NCI-H526 treated with DMSO at 0.1 percent for 48 hours (cell line): ENCODE measurements at regions not wholly inside any gene's neighbourhood (a gene's known extent, or its start where the extent isn't known, plus 50 kb on each side); places are given as distances from the start of the nearest gene placed in this dataset.
"Not testable (repeated sequence)": the region's sequence is repeated elsewhere in the genome, so short reads cannot be mapped to it uniquely, and the experiment has no call there.

Source experiments
- DNase-seq: peaks from one replicate; lab custom pipeline; 2025; lab: John Stamatoyannopoulos, UW

DNA sequence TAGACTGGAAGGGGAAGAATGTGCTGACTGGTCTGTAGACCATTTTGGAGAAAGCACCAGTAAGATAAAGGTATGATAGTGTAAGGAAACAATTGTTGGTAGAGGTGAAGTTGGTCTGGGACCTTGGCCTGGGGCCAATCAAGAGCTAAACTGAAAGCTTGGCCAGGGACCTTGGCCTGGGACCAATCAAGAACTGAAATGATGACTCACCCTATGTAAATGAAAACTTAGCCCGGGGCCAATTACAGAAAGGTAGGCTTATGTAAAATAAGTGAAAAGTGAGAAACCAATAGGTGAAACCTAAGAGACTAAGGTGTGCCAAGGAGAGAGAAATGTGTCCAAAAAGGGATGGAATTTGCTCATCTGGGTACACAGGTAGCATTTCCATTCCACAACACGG is 776.0 kb downstream of the C12orf50 start:
- DNase-seq = no peak

DNA sequence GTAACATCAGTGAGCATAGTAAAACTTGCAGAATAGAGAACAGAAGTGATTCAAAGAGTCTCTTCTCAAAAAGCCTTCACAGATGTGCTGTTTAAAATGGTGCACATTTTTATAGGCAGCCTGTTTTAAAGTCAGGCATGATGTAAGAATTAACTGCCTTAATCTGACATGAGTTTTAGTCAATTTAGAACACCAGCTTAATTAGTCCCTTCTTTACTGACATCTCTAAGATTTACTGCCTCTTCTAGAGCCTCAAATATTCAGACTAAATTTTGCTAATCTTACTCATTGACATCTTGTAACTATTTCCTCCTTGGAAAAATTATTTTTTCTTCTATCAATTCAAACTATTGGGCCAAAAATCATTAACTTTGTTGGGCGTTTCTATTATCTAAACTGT is 782.5 kb downstream of the C12orf50 start:
- DNase-seq = no peak

DNA sequence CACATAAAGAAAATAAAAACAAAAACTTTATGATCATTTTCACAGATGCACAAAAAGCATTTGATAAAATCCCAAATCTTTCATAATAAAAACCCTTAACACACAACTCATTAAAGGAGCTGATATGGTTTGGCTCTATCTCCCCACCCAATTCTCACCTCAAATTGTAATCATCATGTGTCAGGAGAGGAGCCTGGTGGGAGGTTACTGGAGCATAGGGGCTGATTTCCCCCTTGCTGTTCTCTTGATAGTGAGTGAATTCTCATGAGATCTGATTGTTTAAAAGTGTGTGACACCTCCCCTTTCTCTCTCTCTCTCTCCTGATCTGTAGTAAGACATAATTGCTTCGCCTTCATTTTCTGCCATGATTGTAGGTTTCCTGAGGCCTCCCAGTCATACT is 790.7 kb downstream of the C12orf50 start:
- no peak for DNase-seq

DNA sequence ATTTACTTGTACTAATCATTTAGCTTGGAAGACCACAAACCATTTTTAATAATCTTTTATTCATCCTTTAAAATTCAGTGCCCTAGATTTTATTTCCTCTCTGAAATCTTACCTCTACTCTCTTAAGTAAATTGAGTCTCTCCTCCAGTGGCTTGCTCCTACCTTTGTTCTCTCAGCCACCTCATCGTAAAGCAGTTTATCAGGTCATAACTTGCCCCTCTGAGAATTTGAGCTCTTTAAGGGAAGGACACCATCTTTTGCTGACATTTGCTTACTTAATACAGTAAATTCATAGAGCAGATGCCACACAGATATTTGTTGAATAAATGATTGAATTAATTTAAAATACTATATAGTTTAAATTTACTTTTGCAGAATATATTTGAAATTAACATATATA is 794.3 kb downstream of the C12orf50 start:
- DNase-seq = no peak

DNA sequence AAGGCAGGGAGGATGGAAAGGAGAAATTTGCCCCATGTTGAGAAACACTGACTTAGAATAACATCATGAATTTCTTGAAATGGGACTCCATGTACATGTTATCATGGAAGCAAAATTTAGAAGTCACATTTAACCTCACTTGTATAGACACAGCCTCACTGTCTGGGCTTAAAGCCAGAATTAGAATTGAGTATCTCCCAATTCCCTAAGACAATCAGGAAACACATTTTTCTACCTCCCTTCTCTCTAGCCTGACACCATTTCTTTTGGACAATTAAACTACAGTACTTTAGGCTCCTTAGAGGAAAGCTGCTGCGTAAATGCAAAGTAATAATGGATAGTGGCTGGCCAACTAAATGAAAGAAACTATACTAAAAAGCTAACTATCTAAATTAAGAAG is 795.5 kb downstream of the C12orf50 start:
- DNase-seq = no peak

DNA sequence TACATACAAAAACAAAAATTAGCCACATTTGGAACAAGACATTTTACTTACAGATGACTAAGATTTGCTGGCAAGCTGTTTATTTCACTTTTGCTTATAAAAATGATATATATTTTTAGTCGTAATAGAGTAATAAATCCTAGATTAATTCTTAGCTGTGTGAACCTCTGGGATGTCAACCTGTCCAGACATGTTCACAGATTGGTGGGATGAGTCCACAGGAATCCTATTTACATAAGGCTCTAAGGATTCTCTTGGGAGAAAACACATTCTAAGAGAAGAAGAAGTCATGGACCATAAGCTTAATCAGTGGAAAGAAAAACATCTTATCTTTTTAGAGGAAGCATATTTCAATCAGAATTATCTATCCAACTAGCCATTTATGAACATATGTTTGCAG is 797.4 kb downstream of the C12orf50 start:
- DNase-seq = no peak

DNA sequence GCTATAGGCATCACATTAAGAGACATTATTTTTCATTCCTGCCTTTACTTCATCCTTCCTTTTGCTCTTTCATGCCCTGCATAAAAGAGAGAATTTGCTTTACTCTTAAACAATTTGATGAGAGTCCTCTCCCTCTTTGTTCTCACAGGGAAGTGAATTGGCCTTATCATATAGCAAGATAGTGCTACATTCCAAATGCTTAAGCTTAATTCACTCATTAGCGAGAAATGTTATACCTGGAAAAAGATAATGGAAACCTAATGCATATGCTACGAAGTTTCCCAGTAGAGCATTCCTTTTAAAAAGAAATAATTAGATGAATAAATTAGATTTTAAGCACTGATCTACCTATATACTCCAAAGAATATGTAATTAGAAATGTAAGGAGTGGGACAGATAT is 798.8 kb downstream of the C12orf50 start:
- no peak for DNase-seq

DNA sequence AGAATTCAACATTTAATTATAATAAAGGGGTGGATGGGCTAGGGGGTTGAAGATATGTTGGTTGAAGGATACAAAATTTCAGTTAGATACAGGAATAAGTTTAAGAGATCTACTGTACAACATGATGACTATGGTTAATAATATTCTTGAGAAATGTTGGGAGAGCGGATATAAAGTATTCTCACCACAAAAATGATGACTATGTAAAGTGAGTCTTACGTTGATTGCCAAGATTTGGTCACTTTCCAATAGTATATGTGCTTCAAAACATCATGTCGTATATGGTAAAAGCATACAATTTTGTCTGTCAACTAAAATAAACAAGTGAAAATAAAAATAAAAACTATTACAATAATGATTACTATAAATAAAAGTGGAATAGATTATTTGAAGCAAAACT is 802.0 kb downstream of the C12orf50 start:
- no peak for DNase-seq

DNA sequence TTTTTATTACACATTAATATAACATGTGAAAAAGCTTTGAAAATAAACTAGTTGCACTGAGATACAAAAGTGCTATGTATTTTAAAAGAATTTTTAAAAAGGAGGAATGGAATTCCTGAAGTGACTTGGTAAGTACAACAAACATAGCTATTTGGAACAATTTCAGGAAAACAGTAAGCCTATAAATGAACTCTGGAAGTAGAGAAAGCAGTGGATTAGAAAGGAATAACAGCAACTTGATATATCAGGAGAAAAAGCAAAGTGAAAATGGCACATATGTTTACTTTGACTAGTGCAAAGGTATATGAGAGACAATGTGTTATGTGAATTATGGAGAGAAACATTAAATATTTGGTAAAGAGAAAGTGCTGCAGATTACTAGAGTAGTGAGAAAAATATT is 811.7 kb downstream of the C12orf50 start:
- no peak for DNase-seq

DNA sequence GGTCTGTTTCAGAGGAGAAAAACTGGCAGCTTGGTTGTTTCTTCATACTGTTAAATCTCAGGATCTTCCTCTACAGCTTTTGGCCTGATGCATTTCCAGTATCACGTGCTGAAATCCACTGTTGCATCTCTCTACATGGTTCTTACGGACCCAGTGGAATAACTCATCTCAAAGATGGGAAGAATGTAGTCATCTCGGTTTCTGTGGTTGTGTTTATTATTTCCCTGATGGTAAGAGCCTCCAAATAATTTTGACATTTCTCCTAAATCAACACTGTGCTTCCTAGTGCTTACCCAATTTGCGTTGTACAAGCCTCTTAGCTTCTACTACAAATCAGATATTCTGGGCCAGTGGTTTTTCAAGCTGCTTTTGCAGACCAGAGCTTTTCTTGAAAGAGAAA is 812.8 kb downstream of the C12orf50 start:
- no peak for DNase-seq

DNA sequence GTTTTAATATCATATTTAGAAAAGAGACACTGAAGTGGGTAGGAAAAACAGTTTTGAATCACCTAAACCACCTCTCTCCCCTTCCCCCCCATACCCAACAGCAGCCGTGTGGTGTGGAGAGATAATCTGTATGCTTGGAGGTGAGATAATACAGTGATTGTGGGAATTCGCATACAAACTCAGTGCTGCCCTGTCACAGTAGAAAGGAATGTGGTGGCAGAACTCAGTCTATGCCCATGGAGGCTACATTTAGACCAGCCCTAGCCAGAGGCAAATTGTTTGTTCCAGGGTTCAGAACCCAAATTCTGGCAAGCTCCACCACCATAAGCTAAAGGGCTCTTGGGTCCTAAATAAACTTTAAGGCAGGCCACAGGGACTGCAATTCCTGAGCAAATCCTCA is 827.0 kb downstream of the C12orf50 start:
- no peak for DNase-seq

DNA sequence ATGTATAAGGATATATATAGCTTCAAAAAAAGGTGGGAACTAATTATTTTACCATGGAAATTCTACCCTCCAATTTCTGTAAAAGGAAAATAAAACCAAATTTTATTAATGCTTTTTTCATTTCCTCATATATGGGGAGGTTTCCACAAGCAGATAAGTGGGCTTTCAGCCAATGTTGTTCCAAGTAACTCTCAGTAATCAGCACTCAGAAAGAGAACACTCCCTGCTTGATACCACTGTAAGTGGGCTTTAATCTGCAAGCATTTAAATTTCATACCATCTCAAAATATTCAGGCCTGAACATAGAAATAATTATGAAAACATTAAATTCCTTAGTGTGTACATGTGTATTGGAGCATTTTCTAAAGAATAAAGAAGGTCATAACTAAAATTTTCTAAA is 827.6 kb downstream of the C12orf50 start:
- no peak for DNase-seq

DNA sequence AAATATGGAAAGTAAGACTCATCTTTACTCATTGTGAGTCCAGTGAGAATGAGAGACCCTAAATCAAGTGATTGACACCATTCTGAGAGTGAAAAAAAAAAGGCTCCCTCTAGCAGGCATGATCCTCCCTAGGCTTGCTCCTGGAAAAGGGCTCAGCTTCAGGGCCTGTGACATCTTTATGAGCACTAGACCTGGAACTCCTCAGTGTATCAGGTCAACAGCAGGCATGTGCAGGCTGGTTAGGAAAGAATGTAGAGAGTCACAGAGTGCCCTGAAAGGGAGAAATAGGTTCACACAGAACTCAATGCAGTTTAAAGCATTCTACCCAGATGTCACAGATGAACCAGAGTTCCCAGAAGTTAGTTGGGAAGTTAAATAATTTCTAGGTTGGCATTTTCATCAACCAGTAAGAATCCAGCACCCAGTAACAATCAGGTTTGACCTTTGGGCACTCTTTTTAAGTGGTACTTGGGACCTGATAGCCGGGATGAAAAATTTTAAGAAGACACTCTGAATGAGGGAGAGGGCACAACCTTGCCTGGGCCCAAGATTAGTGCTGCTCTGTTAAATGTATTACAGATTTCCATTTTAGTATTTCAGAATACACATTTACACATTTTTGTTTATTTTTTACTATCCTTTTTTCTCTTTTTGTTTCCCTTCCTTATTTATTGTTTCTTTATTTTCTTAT is 828.8 kb downstream of the C12orf50 start:
- DNase-seq = no peak

DNA sequence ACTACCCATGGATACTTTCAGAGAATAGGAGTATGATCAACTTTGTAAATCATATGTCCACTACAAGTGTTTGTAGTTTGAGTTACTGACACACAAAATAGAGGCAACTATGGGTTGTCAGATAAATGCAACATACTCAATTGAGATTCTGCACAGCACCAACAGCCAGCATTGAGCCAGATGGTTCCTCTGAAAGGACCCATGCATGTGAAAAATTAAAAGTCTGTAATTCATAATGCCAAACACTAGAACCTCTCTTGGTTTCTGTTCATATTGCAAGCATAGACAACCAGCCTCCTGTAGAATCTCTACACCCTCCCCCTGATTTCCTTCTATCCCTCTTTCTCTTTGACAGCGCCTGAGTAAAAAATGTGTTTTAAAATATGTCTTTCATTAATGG is 831.0 kb downstream of the C12orf50 start:
- DNase-seq = no peak

DNA sequence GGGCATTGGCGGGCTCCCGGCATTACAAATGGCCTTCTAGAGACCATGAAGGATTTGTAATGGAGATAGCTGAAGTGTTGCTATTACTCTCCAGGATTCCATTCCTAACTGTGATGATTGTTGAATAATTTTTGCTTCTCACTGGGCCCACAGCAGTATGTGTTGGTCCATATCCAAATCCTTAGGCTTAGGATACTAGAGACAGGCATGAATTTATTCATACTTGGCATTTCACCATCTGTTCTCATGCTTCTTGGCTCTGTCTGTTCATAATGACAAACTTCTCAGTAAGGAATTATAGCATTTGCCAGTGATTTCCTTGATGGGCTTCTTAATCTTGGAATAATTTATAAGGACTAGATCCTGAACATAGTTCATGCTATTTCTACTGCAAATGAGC is 832.9 kb downstream of the C12orf50 start:
- DNase-seq = no peak

DNA sequence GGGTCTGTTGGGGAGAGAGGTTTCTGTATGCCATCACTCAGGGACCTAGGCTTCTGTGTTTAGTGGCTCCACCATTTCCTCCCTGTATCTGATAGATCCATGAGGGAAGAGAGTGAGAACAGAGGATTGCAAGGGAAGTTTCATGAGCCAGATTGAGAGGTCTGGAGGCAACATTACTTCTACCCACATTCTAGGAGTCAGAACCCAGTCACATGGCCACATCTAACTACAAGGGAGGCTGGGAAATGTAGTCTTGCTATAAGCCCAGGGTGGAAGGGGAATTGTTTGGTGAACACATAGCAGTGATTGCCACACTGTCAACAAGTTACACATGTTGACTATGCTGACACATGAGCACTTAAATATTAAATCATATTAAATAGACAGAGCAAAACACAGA is 834.8 kb downstream of the C12orf50 start:
- not testable (repeated sequence) for DNase-seq

DNA sequence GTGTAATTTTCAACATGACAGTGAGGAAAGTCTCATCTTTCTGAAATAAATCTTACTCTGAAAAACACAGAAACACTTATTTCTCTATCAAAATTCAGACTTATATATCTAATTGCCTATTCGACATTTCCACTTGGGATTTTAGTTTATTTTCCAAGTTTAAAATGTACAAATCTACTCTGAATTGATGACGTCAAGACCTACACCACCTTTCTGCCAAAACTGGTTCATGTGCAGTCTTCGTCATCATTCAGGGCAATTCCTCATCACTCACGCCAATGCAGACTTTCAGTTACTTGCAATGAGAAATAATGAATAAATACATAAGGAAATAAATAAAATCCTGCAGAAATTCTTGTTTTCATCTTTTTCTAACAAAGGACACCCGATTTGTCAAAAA is 843.8 kb downstream of the C12orf50 start:
- no peak for DNase-seq

DNA sequence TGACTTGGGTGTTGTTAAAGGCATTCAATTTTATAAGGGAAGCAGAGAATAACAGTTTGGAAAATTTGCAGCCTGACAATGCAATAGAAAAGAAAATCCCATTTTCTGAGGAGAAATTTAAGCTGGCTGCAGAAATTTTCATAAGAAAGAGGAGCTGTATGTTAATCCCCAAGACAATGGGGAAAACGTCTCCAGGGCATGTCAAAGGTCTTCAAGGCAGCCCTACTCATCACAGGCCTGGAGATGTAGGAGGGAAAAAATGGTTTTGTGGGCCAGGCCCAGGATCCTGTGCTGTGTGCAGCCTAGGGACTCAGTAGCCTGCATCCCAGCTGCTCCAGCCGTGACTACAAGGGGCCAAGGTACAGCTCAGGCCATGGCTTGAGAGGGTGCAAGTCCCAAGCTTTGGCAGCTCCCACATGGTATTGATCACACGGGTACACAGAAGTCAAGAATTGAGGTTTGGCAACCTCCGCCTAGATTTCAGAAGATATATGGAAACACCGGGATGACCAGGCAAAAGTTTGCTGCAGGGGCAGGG is 846.4 kb downstream of the C12orf50 start:
- no peak for DNase-seq

DNA sequence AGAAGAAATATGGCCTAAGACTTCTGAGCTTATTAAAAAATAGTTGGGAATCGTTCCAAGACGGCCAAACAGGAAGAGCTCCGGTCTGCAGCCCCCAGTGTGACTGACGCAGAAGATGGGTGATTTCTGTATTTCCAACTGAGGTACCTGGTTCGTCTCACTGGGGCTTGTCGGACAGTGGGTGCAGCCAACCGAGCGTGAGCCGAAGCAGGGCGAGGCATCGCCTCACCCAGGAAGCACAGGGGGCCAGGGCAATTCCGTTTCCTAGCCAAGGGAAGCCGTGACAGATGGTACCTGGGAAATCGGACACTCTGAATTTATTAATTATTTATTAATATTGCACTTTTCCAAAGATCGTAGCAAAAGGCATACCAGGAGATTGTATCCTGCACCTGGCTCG is 857.8 kb downstream of the C12orf50 start:
- no peak for DNase-seq

DNA sequence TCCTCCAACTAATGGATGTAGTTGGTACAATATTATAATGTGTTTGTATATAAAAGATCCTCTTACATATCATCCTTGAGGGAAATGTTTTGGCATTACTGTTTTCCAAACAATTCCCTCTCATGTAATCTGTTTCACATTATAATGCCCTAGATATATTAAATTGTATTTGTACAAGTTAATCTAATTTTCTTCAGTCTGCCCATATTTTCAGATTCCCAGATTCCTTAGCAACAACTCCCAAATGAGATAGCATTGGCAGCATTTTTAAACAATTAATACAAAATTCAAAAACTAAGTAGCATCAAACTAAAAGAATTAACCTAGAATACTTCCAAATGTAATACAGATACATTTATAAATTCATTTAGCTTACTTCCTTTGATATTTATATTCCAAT is 860.2 kb downstream of the C12orf50 start:
- no peak for DNase-seq

DNA sequence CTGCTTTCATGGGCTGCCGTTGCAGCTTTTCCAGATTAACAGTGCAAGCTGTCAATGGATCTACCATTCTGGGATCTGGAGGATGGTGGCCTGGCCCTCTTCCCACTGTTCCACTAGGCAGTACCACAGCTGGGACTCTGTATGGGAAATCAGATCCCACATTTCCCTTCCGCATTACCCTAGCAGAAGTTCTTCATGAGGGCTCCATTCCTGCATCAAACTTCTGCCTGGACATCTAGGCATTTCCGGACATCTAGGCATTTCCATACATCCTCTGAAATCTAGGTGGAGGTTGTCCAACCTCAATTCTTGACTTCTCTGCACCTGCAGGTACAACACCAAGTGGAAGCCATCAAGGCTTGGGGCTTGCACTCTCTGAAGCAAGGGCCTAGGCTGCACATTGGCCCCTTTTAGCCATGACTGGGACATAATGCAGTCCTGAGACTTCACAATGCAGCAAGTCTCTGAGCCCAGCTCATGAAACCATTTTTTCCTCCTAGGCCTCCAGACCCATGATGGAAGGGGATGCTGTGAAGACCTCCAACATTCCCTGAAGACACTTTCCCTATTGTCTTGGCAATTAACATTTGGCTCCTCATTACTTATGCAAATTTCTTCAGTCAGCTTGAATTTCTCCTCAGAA is 863.3 kb downstream of the C12orf50 start:
- DNase-seq = no peak

DNA sequence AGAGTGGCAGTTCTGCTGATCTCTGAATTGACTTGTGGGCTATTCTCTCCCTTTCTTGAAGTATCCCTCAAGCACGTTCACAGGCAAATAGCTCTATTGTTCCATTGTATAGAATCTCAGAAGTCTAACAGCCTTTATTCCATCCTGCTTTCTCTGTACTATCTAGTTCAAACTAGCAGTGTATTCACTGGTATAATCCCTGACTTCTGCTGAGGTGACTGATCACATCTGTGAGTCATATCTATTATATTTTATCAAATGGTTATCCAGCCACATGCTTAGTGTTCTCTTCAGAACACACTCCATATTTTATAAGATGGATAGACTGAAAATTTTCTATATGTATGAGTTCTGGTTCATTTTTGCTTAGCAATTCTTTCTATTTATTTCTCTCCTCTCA is 866.1 kb downstream of the C12orf50 start:
- no peak for DNase-seq

DNA sequence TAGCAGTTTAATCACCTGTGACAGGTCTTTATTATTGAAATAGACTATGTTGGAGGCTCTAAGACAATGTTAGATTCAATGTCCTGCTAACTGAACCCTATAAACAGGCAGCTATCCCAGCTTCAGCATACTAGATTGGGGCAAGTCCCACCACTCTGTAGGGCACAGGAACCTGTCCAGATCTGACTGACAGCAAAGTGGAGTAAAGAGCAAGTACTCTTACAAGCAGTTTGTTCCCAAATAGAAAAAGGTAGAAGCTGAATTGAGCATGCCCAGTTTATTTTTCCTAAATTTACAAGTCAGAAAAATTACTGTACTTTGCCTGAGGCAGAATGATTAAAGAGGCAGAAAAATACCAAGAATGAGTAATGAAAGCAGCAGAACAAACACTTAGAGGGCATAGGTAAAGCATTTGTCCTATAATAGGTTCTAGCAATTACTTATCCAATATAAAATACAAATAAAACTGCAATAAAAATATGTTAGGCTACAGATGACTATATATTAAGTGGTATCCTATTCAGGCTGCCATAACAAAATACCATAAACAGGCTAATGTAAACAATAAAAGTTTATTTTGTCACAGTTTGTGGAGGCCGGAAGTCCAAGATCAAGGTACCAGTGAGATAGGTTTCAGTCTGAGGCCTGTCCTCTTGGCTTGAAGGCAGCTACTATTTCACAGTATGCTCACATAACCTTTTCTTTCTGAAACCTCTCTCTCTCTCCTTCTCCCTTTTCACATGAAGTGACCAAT is 868.2 kb downstream of the C12orf50 start:
- no peak for DNase-seq
